ENCODE measurements at regions not wholly inside any gene's neighbourhood (a gene's known extent, or its start where the extent isn't known, plus 50 kb on each side); places are given as distances from the start of the nearest gene placed in this dataset.
A peak's percentile ranks its signal among the peaks of the same experiment; 100 is the strongest.
"Not testable (repeated sequence)": the region's sequence is repeated elsewhere in the genome, so short reads cannot be mapped to it uniquely, and the experiment has no call there.

- no peak overlapping the region for H3K4me3 ChIP-seq (ENCODE audit: low read depth, low read length)
- TF ChIP-seq, protein P1, sequence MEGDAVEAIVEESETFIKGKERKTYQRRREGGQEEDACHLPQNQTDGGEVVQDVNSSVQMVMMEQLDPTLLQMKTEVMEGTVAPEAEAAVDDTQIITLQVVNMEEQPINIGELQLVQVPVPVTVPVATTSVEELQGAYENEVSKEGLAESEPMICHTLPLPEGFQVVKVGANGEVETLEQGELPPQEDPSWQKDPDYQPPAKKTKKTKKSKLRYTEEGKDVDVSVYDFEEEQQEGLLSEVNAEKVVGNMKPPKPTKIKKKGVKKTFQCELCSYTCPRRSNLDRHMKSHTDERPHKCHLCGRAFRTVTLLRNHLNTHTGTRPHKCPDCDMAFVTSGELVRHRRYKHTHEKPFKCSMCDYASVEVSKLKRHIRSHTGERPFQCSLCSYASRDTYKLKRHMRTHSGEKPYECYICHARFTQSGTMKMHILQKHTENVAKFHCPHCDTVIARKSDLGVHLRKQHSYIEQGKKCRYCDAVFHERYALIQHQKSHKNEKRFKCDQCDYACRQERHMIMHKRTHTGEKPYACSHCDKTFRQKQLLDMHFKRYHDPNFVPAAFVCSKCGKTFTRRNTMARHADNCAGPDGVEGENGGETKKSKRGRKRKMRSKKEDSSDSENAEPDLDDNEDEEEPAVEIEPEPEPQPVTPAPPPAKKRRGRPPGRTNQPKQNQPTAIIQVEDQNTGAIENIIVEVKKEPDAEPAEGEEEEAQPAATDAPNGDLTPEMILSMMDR (IDR thresholded peaks at IDR 0.05; ENCODE audit: insufficient read depth, low read length), result no peak
- no peak for DNase-seq (ENCODE audit: low read depth)
Measured at GRCh38 chr2:221897718-221898117, 325.6 kb upstream of the EPHA4 start.

GRCh38 chr2:221896505-221897151 lies 324.5 kb upstream of the EPHA4 start:
- peak; percentile 75 for DNase-seq (ENCODE audit: low read depth)
- H3K4me3 ChIP-seq (ENCODE audit: low read depth, low read length), result peak overlapping the region; percentile 22
- TF ChIP-seq, protein P1 (IDR thresholded peaks at IDR 0.05; ENCODE audit: insufficient read depth, low read length), result no peak

GRCh38 chr2:221895366-221896121 lies 323.4 kb upstream of the EPHA4 start:
- peak; percentile 25 for DNase-seq (ENCODE audit: low read depth)
- no peak overlapping the region for H3K4me3 ChIP-seq (ENCODE audit: low read depth, low read length)
- TF ChIP-seq, protein P1 (IDR thresholded peaks at IDR 0.05; ENCODE audit: insufficient read depth, low read length), result no peak

GRCh38 chr2:221893501-221893900 lies 321.4 kb upstream of the EPHA4 start:
- TF ChIP-seq, protein P1 (IDR thresholded peaks at IDR 0.05; ENCODE audit: insufficient read depth, low read length), result no peak
- no peak overlapping the region for H3K4me3 ChIP-seq (ENCODE audit: low read depth, low read length)
- DNase-seq (ENCODE audit: low read depth), result no peak

- not testable (repeated sequence) for H3K4me3 ChIP-seq (ENCODE audit: low read depth, low read length); DNase-seq (ENCODE audit: low read depth)
Measured at GRCh38 chr2:221892006-221892405, 319.9 kb upstream of the EPHA4 start.

GRCh38 chr2:221883976-221884375 lies 311.9 kb upstream of the EPHA4 start:
- TF ChIP-seq, protein P1 (IDR thresholded peaks at IDR 0.05; ENCODE audit: insufficient read depth, low read length), result no peak

GRCh38 chr2:221876016-221876415 lies 303.9 kb upstream of the EPHA4 start:
- H3K4me3 ChIP-seq (ENCODE audit: low read depth, low read length), result no peak overlapping the region
- TF ChIP-seq, protein P1 (IDR thresholded peaks at IDR 0.05; ENCODE audit: insufficient read depth, low read length), result no peak
- DNase-seq (ENCODE audit: low read depth), result no peak

More at GRCh38 chr2:221883976-221884375, 311.9 kb upstream of the EPHA4 start:
- H3K4me3 ChIP-seq (ENCODE audit: low read depth, low read length), result no peak overlapping the region
- DNase-seq (ENCODE audit: low read depth), result no peak

Measured in fibroblast of the aortic adventitia (primary cell).